NOMO-1 treated with dmso at 0.1 percent for 144 hours (cell line): ENCODE measurements at regions not wholly inside any gene's neighbourhood (a gene's known extent, or its start where the extent isn't known, plus 50 kb on each side); places are given as distances from the start of the nearest gene placed in this dataset.
"Not testable (repeated sequence)": the region's sequence is repeated elsewhere in the genome, so short reads cannot be mapped to it uniquely, and the experiment has no call there.

Source experiments
- DNase-seq: peaks from one replicate; lab custom pipeline; 2025; ENCODE audit not compliant: unreplicated experiment; lab: John Stamatoyannopoulos, UW

- no peak for DNase-seq
Observed at GRCh38 chr1:104018922-104019674, 269.4 kb downstream of the AMY1C start.

DNA sequence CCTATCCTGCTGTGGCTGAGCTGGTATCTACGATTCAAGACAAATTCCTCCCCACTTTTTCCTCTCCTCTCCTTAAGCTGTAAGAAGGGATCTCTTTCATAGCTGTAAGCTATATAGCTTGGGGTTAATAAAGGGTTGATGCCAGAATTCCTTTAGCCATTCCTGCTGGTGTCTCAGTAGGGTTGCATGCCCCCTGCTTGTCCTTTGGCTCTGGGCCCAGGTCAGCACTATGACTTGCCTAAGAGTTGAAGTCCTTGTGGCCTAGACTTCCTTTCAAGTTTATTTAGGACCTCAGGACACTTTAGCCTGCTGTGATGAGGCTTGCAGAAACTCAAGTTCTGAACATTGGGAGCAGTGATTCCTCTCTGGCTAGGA lies 270.0 kb downstream of the AMY1C start:
- no peak for DNase-seq

DNA sequence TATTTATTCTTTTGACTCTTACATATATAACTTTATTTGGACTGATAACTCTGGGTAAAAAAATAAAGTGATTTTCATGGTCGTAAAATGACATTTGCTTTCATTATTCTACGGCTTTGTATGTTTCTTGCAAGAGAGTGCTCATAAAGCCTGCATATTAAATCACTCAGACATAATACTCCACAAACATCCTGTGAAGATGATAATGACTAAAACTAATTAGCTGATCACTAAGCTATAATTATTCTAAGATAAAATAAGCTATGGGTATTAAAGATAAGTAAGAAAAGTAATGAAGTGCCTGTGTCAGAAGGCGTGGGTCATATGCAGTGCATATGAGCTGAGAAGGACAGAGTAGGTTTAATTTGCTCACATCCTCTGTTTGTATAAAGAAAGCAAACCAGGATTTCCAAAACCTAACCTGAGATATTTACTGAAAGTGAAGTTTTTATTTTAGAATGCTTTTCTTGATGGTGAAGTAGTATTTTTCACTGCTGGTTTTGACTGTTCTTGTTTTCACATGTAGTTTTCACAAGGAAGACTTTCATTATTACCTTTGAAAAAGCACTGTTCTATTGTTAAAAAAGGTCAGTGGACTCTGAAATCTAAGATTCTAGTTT lies 278.8 kb downstream of the AMY1C start:
- no peak for DNase-seq

DNA sequence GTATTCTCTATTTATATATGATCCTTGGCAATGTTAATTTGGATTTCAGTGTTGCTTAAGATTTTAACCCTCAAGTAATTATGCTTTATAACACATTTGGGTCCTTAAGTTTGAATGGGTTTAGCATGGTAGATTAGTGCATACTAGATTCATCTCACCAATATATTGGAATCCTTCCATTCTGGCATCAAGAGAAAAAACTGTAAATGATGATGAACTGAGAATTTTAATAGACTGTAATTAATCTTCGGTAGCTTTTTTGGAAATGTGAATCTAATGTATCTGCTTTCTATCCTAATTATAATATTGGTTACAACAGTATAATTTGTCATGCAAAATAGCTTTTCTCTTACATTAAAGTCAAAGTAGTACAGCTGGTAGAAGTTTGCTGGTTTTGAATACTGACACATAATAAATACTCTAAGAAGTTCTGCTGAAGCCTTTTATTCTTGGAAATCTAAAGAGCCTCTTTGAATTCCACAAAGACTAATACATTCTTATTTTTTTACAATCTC lies 279.8 kb downstream of the AMY1C start:
- DNase-seq: no peak

DNA sequence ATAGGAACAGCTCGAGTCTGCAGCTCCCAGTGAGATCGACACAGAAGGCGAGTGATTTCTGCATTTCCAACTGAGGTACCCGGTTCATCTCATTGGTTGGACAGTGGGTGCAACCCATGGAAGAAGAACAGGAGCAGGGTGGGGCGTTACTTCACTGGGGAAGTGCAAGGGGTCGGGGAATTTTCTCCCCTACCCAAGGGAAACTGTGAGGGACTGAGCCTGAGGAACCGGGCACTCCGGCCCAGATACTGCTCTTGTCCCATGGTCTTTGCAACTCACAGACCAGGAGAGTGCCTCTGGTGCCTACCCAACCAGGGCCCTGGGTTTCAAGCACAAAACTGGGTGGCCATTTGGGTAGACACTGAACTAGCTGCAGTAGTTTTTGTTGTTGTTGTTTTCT lies 307.1 kb downstream of the AMY1C start:
- no peak for DNase-seq

DNA sequence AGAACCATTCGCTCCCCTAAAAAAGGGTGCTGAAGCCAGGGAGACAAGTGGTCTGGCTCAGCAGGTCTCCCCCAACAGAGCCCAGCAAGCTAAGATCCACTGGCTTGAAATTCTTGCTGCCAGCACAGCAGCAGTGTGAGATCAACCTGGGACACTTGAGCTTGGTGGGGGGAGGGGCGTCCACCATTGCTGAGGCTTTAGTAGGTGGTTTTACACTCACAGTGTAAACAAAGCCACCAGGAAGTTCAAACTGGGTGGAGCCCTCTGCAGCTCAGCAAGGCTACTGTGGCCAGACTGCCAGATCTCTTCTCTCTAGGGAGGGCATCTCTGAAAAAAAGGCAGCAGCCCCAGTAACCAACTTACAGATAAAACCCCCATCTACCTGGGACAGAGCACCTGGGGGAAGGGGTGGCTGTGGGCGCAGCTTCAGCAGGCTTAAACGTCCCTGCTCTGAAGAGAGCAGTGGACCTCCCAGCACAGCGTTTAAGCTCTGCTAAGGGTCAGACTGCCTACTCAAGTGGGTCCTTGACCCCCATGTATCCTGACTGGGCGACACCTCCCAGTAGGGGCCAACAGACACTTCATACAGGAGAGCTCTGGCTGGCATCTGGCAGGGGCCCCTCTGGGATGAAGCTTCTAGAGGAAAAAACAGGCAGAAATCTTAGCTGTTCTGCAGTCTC lies 307.7 kb downstream of the AMY1C start:
- not testable (repeated sequence) for DNase-seq

DNA sequence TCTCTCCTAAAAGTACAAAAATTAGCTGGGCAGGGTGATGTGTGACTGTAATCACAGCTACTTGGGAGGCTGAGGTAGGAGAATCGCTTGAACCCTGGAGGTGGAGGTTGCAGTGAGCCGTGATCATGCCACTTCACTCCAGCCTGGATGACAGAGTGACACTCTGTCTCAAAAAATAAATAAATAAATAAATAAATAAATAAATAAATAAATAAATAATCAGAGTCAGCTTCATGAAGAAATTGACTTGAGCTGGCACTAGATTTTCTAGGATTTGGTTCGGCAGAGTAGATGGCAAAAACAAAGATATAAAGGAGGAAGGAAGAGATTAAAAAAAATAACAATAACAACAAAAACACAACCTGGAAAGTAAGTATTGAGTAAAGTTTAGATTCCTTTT lies 311.9 kb downstream of the AMY1C start:
- DNase-seq: not testable (repeated sequence)

- no peak for DNase-seq
Observed at GRCh38 chr1:104064399-104064798, 314.7 kb downstream of the AMY1C start.

- no peak for DNase-seq
Observed at GRCh38 chr1:104072915-104073371, 323.2 kb downstream of the AMY1C start.

- no peak for DNase-seq
Observed at GRCh38 chr1:104073463-104073902, 323.8 kb downstream of the AMY1C start.

DNA sequence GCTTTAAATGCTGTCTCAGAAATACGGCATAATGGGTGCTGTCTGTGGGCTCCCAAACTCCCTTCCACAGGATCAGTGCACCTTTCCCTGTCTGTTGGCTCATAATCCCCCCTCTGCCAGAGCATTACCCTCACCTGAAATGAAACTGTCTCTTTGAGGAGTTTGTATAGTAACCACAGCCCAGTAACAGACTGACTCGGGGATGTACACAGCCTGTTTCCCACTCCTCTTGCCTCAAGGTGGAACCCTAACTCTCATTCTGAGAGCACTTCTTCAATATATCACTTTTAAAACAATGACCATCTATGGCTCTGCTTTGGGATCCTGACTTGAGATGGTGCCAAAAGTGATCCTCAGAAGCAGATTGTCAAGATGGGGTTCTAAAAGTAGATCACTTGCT lies 332.5 kb downstream of the AMY1C start:
- no peak for DNase-seq

- no peak for DNase-seq
Observed at GRCh38 chr1:104084380-104084779, 334.7 kb downstream of the AMY1C start.

- DNase-seq: no peak
Observed at GRCh38 chr1:104092698-104093097, 343.0 kb downstream of the AMY1C start.

- no peak for DNase-seq
Observed at GRCh38 chr1:104098837-104099236, 349.1 kb downstream of the AMY1C start.

DNA sequence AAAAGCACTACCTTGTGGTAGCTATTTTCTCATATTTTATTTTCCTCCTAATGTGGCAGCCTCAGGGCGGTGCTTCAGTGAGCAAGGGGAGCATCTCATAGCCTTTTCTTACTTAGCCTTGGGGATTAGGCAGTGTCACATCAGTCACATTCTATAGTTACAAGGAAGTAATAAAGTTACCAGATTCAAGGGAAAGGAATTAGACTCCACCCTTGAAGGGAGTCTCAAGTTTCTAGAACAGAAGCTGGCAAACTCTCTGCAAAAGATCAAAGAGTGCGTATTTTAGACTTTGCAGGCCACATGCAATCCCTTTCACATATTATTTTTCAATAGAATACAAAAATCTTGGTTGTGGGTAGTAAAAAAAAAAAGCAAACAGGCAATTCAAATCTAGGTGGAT lies 350.4 kb downstream of the AMY1C start:
- no peak for DNase-seq

DNA sequence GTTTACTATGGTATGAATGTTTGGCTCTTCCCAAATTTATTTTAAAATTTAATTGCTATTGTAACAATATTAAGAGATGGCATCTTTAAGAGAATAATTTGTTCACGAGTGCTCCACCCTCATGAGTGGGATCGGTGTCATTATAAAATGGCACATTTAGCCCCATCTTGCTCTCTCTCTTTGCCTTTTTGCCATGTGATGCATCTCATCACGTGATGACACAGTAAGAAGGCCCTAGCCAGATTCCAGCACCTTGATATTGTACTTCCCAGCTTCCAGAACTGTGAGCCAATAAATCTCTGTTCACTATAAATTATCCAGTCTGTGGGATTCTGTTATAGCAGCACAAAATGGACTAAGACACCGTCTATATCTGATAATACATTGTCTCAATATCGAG lies 355.8 kb downstream of the AMY1C start:
- DNase-seq: no peak

GRCh38 chr1:104120525-104120924 lies 370.8 kb downstream of the AMY1C start:
- no peak for DNase-seq

DNA sequence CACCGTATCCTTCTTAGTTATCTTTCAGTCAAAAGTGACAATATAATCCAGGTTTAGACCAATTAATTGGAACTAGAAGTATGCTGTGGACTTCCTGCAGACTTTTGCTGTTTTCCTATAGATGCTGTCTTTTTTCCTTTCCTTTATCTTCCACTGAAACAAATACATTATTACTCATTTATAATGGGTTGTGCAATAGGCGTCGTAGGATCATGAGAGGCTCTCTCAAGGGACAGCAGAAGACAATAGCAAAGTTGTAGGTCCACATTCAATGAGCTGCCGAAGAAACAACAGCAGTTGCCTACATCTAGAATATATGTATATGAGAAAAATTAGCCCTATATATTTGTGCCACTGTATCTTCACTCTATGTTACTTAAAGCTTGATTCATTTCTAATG lies 371.6 kb downstream of the AMY1C start:
- no peak for DNase-seq

DNA sequence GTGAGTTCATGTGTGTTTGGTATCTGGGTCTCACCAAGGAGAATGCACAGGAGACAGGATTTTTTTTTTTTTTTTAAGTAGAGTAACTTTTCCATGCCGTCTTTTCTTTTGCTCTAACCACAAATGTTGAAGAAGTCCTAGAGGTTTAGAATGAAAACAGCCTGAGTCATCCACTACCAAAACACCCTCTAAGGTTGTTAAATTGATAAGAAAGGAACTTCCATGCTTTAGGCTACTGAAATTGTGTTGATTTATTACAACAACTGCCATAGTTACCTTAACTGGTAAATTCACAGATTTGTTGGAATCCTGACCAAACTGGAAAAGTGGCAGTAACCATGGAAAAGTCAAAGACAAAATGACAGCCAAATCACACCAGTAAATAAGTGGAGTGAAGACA lies 375.6 kb downstream of the AMY1C start:
- DNase-seq: no peak

GRCh38 chr1:104125970-104126369 lies 376.3 kb downstream of the AMY1C start:
- no peak for DNase-seq

GRCh38 chr1:104132382-104132973 lies 382.8 kb downstream of the AMY1C start:
- peak; percentile 2 for DNase-seq

GRCh38 chr1:104135036-104135435 lies 385.3 kb downstream of the AMY1C start:
- DNase-seq: not testable (repeated sequence)
